IMR-90 (cell line): ENCODE measurements at regions not wholly inside any gene's neighbourhood (a gene's known extent, or its start where the extent isn't known, plus 50 kb on each side); places are given as distances from the start of the nearest gene placed in this dataset.

ENCODE experiments used
- ATAC-seq: fragments of 200-7000 bp; cut with Tn5 transposase; 2 replicates; pipeline ENCODE4 v1.9.1; 2020; ENCODE audit warnings: low read depth, mild to moderate bottlenecking, moderate library complexity
- BruUV-seq: library from RNA; stranded (reverse); fragments of 400-500 nt; replicated peaks from 2 replicates; lab custom pipeline; 2021; lab: Mats Ljungman, UMichigan
- CTCF ChIA-PET: fragments of 300-600 bp; formaldehyde crosslinking; extraction: SDS; loops from one replicate; lab custom pipeline; 2021; ENCODE audit warnings: antibody characterized with exemption; lab: Yijun Ruan, JAX
- POLR2A ChIA-PET: fragments of 300-600 bp; sonication (Branson Sonifier 250); formaldehyde crosslinking; loops from one replicate; lab custom pipeline; 2022; ENCODE audit warnings: antibody characterized with exemption; ENCODE audit not compliant: unreplicated experiment; lab: Charles Lee
- DNase-seq: peaks from one replicate; pipeline ENCODE4 v3.0.0; 2013
- H2AFZ ChIP-seq: replicated peaks from 2 replicates; pipeline ENCODE3; 2013; ENCODE audit warnings: low read length, mild to moderate bottlenecking; ENCODE audit not compliant: poor library complexity
- H2AK5ac ChIP-seq: 2 replicates; pipeline ENCODE4 v1.6.1; 2013; ENCODE audit warnings: low read depth, low read length, inconsistent platforms
- H2AK9ac ChIP-seq: replicated peaks from 2 replicates; pipeline ENCODE3; 2013; ENCODE audit warnings: mild to moderate bottlenecking, low read depth, low read length, moderate library complexity; ENCODE audit not compliant: poor library complexity
- H2BK120ac ChIP-seq: 2 replicates; pipeline ENCODE4 v1.6.1; 2013; ENCODE audit warnings: low read depth, low read length, inconsistent platforms
- H2BK15ac ChIP-seq: 3 replicates; pipeline ENCODE4 v1.6.1; 2013; ENCODE audit warnings: low read depth, low read length, inconsistent platforms
- H2BK20ac ChIP-seq: 2 replicates; pipeline ENCODE4 v1.6.1; 2013; ENCODE audit warnings: low read depth, mild to moderate bottlenecking, inconsistent platforms, low read length, moderate library complexity
- H2BK5ac ChIP-seq: 2 replicates; pipeline ENCODE4 v1.6.1; 2013; ENCODE audit warnings: mild to moderate bottlenecking, low read depth, low read length, inconsistent platforms; ENCODE audit not compliant: poor library complexity, severe bottlenecking
- H3K14ac ChIP-seq: replicated peaks from 2 replicates; pipeline ENCODE4 v1.6.1; 2013; ENCODE audit warnings: low read depth, low read length, inconsistent platforms
- H3K18ac ChIP-seq: 2 replicates; pipeline ENCODE4 v1.6.1; 2013; ENCODE audit warnings: low read depth, low read length, control low read depth
- H3K23ac ChIP-seq: 2 replicates; pipeline ENCODE4 v1.6.1; 2013; ENCODE audit warnings: low read depth, low read length, inconsistent platforms
- H3K27ac ChIP-seq: 2 replicates; pipeline ENCODE4 v1.5.1; 2013; ENCODE audit warnings: mild to moderate bottlenecking, control low read depth, low read length; ENCODE audit not compliant: insufficient read depth
- H3K27me3 ChIP-seq: 2 replicates; pipeline ENCODE4 v1.6.1; 2013; ENCODE audit warnings: low read length; ENCODE audit not compliant: control insufficient read depth, insufficient read depth
- H3K36me3 ChIP-seq: 2 replicates; pipeline ENCODE4 v1.6.1; 2013; ENCODE audit warnings: low read length, mixed read lengths; ENCODE audit not compliant: control insufficient read depth, insufficient read depth
- H3K4ac ChIP-seq: 2 replicates; pipeline ENCODE4 v1.6.1; 2013; ENCODE audit warnings: low read depth, low read length, inconsistent platforms
- H3K4me1 ChIP-seq: 2 replicates; pipeline ENCODE4 v1.6.1; 2013; ENCODE audit warnings: low read length, mixed read lengths; ENCODE audit not compliant: control insufficient read depth, insufficient read depth
- H3K4me2 ChIP-seq: 2 replicates; pipeline ENCODE4 v1.6.1; 2013; ENCODE audit warnings: low read depth, mild to moderate bottlenecking, control low read depth, low read length, moderate library complexity
- H3K4me3 ChIP-seq: 2 replicates; pipeline ENCODE4 v1.5.1; 2013; ENCODE audit warnings: low read depth, mild to moderate bottlenecking, control low read depth, low read length, moderate library complexity; ENCODE audit not compliant: insufficient read depth
- H3K56ac ChIP-seq: 2 replicates; pipeline ENCODE4 v1.6.1; 2013; ENCODE audit warnings: low read length, inconsistent platforms; ENCODE audit not compliant: insufficient read depth; ENCODE audit errors: extremely low read depth
- H3K79me1 ChIP-seq, 2 experiments: 2 replicates each; pipeline ENCODE4 v1.6.1; 2013; ENCODE audit warnings: low read length in 2 of 2, inconsistent platforms in 1 of 2, low read depth in 1 of 2
- H3K9ac ChIP-seq: 2 replicates; pipeline ENCODE4 v1.6.1; 2013; ENCODE audit warnings: low read depth, low read length, control low read depth
- H3K9me1 ChIP-seq: 2 replicates; pipeline ENCODE4 v1.6.1; 2013; ENCODE audit warnings: low read length, inconsistent platforms; ENCODE audit not compliant: insufficient read depth
- H3K9me3 ChIP-seq: 2 replicates; pipeline ENCODE4 v1.6.1; 2013; ENCODE audit warnings: low read length; ENCODE audit not compliant: control insufficient read depth, insufficient read depth
- H4K20me1 ChIP-seq: 2 replicates; pipeline ENCODE4 v1.6.1; 2013; ENCODE audit warnings: low read length, inconsistent platforms; ENCODE audit not compliant: insufficient read depth
- H4K5ac ChIP-seq: 2 replicates; pipeline ENCODE4 v1.6.1; 2013; ENCODE audit warnings: mild to moderate bottlenecking, low read depth, low read length, control low read depth
- H4K8ac ChIP-seq, 2 experiments: 2 replicates each; pipeline ENCODE4 v1.6.1; 2013; ENCODE audit warnings: low read depth in 2 of 2, low read length in 2 of 2, control low read depth in 1 of 2, inconsistent platforms in 1 of 2
- H4K91ac ChIP-seq: 2 replicates; pipeline ENCODE4 v1.6.1; 2013; ENCODE audit warnings: low read depth, low read length, inconsistent platforms; ENCODE audit not compliant: insufficient read depth
- BHLHE40 ChIP-seq: fragments of 150-350 bp; IDR thresholded peaks from 2 replicates; pipeline ENCODE4 v1.6.1; 2016; ENCODE audit warnings: mild to moderate bottlenecking, low read depth, low read length
- CEBPB ChIP-seq: IDR thresholded peaks from 2 replicates; pipeline ENCODE4 v1.6.1; 2012; ENCODE audit warnings: low read depth, low read length, improper control_type of control experiment
- CHD1 ChIP-seq: IDR thresholded peaks from 2 replicates; pipeline ENCODE4 v1.6.1; 2012; ENCODE audit warnings: low read depth, low read length, improper control_type of control experiment
- ELK1 ChIP-seq: fragments of 150-350 bp; IDR thresholded peaks from 2 replicates; pipeline ENCODE4 v1.6.1; 2016; ENCODE audit warnings: low read depth, mild to moderate bottlenecking, low read length, moderate library complexity, borderline replicate concordance
- FOS ChIP-seq: fragments of 150-350 bp; IDR thresholded peaks from 2 replicates; pipeline ENCODE4 v1.6.1; 2016; ENCODE audit warnings: low read depth, low read length
- MAFK ChIP-seq: IDR thresholded peaks from 2 replicates; pipeline ENCODE4 v1.6.1; 2012; ENCODE audit warnings: low read depth, low read length, improper control_type of control experiment
- MAZ ChIP-seq: IDR thresholded peaks from 2 replicates; pipeline ENCODE4 v1.6.1; 2012; ENCODE audit warnings: low read depth, mild to moderate bottlenecking, low read length, improper control_type of control experiment, moderate library complexity, borderline replicate concordance
- MXI1 ChIP-seq: IDR thresholded peaks from 2 replicates; pipeline ENCODE4 v1.6.1; 2012; ENCODE audit warnings: low read depth, mild to moderate bottlenecking, low read length, moderate library complexity, borderline replicate concordance
- NFE2L2 ChIP-seq: fragments of 150-350 bp; IDR thresholded peaks from 2 replicates; pipeline ENCODE4 v1.6.1; 2016; ENCODE audit warnings: low read depth, mild to moderate bottlenecking, low read length
- POLR2A ChIP-seq: IDR thresholded peaks from 2 replicates; pipeline ENCODE4 v1.6.1; 2012; ENCODE audit warnings: mild to moderate bottlenecking, low read depth, low read length
- RAD21 ChIP-seq: IDR thresholded peaks from 2 replicates; pipeline ENCODE4 v1.6.1; 2012; ENCODE audit warnings: low read length, improper control_type of control experiment
- RCOR1 ChIP-seq: IDR thresholded peaks from 2 replicates; pipeline ENCODE4 v1.6.1; 2012; ENCODE audit warnings: mild to moderate bottlenecking, low read length, improper control_type of control experiment; ENCODE audit not compliant: insufficient replicate concordance
- RFX5 ChIP-seq: IDR thresholded peaks from 2 replicates; pipeline ENCODE4 v1.8.0; 2012; ENCODE audit warnings: low read depth, mild to moderate bottlenecking, low read length, moderate library complexity
- SMC3 ChIP-seq: fragments of 150-350 bp; IDR thresholded peaks from 2 replicates; pipeline ENCODE4 v1.6.1; 2016; ENCODE audit warnings: low read depth, mild to moderate bottlenecking, antibody characterized with exemption, low read length, moderate library complexity
- WGBS, 2 experiments: methylation state at CpG; one replicate each; pipeline versions ENCODE4 v1.1.5 to v1.1.7; 2013; ENCODE audit warnings: missing lambda C conversion rate in 2 of 2; ENCODE audit not compliant: insufficient read length in 1 of 2; ENCODE audit errors: extremely low coverage in 2 of 2; 5-methylcytosine and 5-hydroxymethylcytosine counted together
- dilution Hi-C: fragments of 300-500 bp; cut with HindIII; formaldehyde crosslinking; loops from one replicate; pipeline ENCODE4 v1.14.3; 2018; ENCODE audit warnings: low sequenced_read_pairs; ENCODE audit not compliant: unreplicated experiment
- in situ Hi-C: fragments of 300-500 bp; cut with MboI; formaldehyde crosslinking; loops from 3 replicates; pipeline ENCODE4 v1.14.3; 2019; ENCODE audit warnings: low sequenced_read_pairs, inconsistent platforms, mixed read lengths
- intact Hi-C: fragments of 100-400 bp; cut with micrococcal nuclease; formaldehyde crosslinking; loops from 2 replicates; pipeline ENCODE4 v1.10.0; 2022
- TF ChIP-seq, protein P1 (sequence below): conservative IDR thresholded peaks from 2 replicates; pipeline ENCODE4 v1.5.1; 2012; ENCODE audit warnings: mild to moderate bottlenecking, low read depth, low read length, improper control_type of control experiment
- TF ChIP-seq, protein P2 (sequence below): fragments of 150-350 bp; IDR thresholded peaks from 2 replicates; pipeline ENCODE4 v1.6.1; 2017; ENCODE audit warnings: mild to moderate bottlenecking, antibody characterized with exemption, low read length, low read depth

DNA sequence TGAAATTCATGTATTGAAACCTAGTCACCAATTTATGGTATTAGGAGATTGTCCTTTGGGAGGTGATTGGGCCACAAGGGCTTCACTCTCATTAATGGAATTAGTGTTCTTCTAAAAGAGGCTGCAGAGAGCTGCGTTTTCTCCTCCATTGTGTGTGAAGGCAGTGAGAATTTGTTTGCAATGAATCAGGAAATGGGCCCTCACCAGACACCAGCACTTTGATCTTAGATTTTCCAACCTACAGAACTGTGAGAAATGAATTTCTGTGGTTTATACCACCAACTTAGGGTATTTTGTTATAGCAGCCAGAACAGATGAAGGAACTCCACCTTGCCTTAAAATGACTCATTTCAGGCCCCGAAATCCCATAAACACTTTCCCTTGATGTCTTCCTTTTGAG, 544.2 kb downstream of the RWDD3 start:
- POLR2A ChIA-PET, result no interaction called here
- BruUV-seq, result no TSS peak
- CTCF ChIA-PET, result no interaction called here

More for the DNA sequence above, 544.2 kb downstream of the RWDD3 start:
- Histone ChIP-seq H3K79me1 (no peaks in the 10 kb centered on the region), H2BK120ac (no peak overlapping the region), H3K4me2 (no peak overlapping the region), H3K56ac (no peak overlapping the region), H4K8ac (no peak overlapping the region), H3K9me3 (no peaks in the 10 kb centered on the region), H2BK5ac (no peak overlapping the region), H3K14ac (no peak overlapping the region), H4K20me1 (no peaks in the 10 kb centered on the region), H2AK9ac (no peak overlapping the region), H3K27me3 (no peaks in the 10 kb centered on the region), H3K4me1 (no peaks in the 10 kb centered on the region), H3K9me1 (no peaks in the 10 kb centered on the region), H2AFZ (no peak overlapping the region), H3K23ac (no peak overlapping the region), H3K18ac (no peak overlapping the region), H2BK20ac (no peak overlapping the region), H3K36me3 (no peaks in the 10 kb centered on the region), H2AK5ac (no peak overlapping the region), H3K4me3 (no peak overlapping the region), H3K9ac (no peak overlapping the region), H3K4ac (no peak overlapping the region), H3K27ac (no peak overlapping the region), H4K5ac (no peak overlapping the region), H2BK15ac (no peak overlapping the region), H4K91ac (no peak overlapping the region)
- DNase-seq (no peak), ATAC-seq (no peak)
- intact Hi-C loops, result no loop called here
- TF ChIP-seq, protein P1, sequence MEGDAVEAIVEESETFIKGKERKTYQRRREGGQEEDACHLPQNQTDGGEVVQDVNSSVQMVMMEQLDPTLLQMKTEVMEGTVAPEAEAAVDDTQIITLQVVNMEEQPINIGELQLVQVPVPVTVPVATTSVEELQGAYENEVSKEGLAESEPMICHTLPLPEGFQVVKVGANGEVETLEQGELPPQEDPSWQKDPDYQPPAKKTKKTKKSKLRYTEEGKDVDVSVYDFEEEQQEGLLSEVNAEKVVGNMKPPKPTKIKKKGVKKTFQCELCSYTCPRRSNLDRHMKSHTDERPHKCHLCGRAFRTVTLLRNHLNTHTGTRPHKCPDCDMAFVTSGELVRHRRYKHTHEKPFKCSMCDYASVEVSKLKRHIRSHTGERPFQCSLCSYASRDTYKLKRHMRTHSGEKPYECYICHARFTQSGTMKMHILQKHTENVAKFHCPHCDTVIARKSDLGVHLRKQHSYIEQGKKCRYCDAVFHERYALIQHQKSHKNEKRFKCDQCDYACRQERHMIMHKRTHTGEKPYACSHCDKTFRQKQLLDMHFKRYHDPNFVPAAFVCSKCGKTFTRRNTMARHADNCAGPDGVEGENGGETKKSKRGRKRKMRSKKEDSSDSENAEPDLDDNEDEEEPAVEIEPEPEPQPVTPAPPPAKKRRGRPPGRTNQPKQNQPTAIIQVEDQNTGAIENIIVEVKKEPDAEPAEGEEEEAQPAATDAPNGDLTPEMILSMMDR, result no peak
- no peak for TF ChIP-seq RAD21
- no peak for TF ChIP-seq MAZ
- TF ChIP-seq CEBPB, result no peak
- TF ChIP-seq RCOR1, result no peak
- no peak for TF ChIP-seq MAFK
- TF ChIP-seq NFE2L2, result no peak
- no peak for TF ChIP-seq POLR2A
- no peak for TF ChIP-seq RFX5
- TF ChIP-seq SMC3, result no peak
- TF ChIP-seq FOS, result no peak
- TF ChIP-seq ELK1, result no peak
- no peak for TF ChIP-seq MXI1
- TF ChIP-seq CHD1, result no peak
- TF ChIP-seq, protein P2, sequence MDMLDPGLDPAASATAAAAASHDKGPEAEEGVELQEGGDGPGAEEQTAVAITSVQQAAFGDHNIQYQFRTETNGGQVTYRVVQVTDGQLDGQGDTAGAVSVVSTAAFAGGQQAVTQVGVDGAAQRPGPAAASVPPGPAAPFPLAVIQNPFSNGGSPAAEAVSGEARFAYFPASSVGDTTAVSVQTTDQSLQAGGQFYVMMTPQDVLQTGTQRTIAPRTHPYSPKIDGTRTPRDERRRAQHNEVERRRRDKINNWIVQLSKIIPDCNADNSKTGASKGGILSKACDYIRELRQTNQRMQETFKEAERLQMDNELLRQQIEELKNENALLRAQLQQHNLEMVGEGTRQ, result no peak
- no peak for TF ChIP-seq BHLHE40
- dilution Hi-C loops, result no loop called here
- no CpG with 5 or more reads among the region's 2 CpGs for WGBS, 2 experiments
- in situ Hi-C loops, result no loop called here
